GM18861 (cell line): ENCODE measurements at regions not wholly inside any gene's neighbourhood (a gene's known extent, or its start where the extent isn't known, plus 50 kb on each side); places are given as distances from the start of the nearest gene placed in this dataset.
A peak's percentile ranks its signal among the peaks of the same experiment; 100 is the strongest.

Experiments used
- ATAC-seq: cut with Tn5 transposase; IDR thresholded peaks from one replicate; pipeline ENCODE4 v1.9.1; 2021; ENCODE audit not compliant: unreplicated experiment

GRCh38 chr6:97557355-97557754 lies 274.3 kb upstream of the MMS22L start:
- no peak for ATAC-seq

GRCh38 chr6:97563529-97563928 lies 280.5 kb upstream of the MMS22L start:
- ATAC-seq = no peak

- ATAC-seq = peak; percentile 52
These were observed 289.9 kb upstream of the MMS22L start for GRCh38 chr6:97572943-97573342.

- ATAC-seq = no peak
These were observed 303.3 kb upstream of the MMS22L start for GRCh38 chr6:97586344-97586743.

- ATAC-seq = no peak
These were observed 308.9 kb upstream of the MMS22L start for GRCh38 chr6:97591955-97592354.

GRCh38 chr6:97594844-97595243 lies 311.8 kb upstream of the MMS22L start:
- ATAC-seq = no peak

GRCh38 chr6:97621111-97621510 lies 338.1 kb upstream of the MMS22L start:
- ATAC-seq = no peak

- no peak for ATAC-seq
These were observed 343.8 kb upstream of the MMS22L start for GRCh38 chr6:97626671-97627441.

- ATAC-seq = no peak
These were observed 346.2 kb upstream of the MMS22L start for GRCh38 chr6:97629180-97629579.

- ATAC-seq = no peak
These were observed 347.6 kb upstream of the MMS22L start for GRCh38 chr6:97630604-97631003.

- no peak for ATAC-seq
These were observed 349.3 kb upstream of the MMS22L start for GRCh38 chr6:97632341-97632740.

- no peak for ATAC-seq
These were observed 356.7 kb upstream of the MMS22L start for GRCh38 chr6:97639702-97640101.

GRCh38 chr6:97644353-97644752 lies 361.3 kb upstream of the MMS22L start:
- ATAC-seq = no peak

- ATAC-seq = no peak
These were observed 362.7 kb upstream of the MMS22L start for GRCh38 chr6:97645757-97646156.

GRCh38 chr6:97653076-97653475 lies 370.1 kb upstream of the MMS22L start:
- no peak for ATAC-seq

- no peak for ATAC-seq
These were observed 370.5 kb upstream of the MMS22L start for GRCh38 chr6:97653517-97653916.

- ATAC-seq = no peak
These were observed 371.7 kb upstream of the MMS22L start for GRCh38 chr6:97654674-97655073.

GRCh38 chr6:97656236-97656635 lies 373.2 kb upstream of the MMS22L start:
- ATAC-seq = no peak

- ATAC-seq = no peak
These were observed 373.8 kb upstream of the MMS22L start for GRCh38 chr6:97656706-97657350.

GRCh38 chr6:97658090-97658489 lies 375.1 kb upstream of the MMS22L start:
- ATAC-seq = no peak

- ATAC-seq = no peak
These were observed 380.2 kb upstream of the MMS22L start for GRCh38 chr6:97663252-97663651.

GRCh38 chr6:97665446-97665845 lies 382.4 kb upstream of the MMS22L start:
- no peak for ATAC-seq

GRCh38 chr6:97666889-97667288 lies 383.9 kb upstream of the MMS22L start:
- ATAC-seq = no peak
